ENCODE measurements at regions not wholly inside any gene's neighbourhood (a gene's known extent, or its start where the extent isn't known, plus 50 kb on each side); places are given as distances from the start of the nearest gene placed in this dataset.
"Not testable (repeated sequence)": the region's sequence is repeated elsewhere in the genome, so short reads cannot be mapped to it uniquely, and the experiment has no call there.

- DNase-seq (ENCODE audit: low spot score) = no peak
Observed at GRCh38 chr11:95442531-95443050, 211.6 kb upstream of the SESN3 start.

GRCh38 chr11:95435628-95436353 is 204.8 kb upstream of the SESN3 start:
- no peak for DNase-seq (ENCODE audit: low spot score)

- no peak for DNase-seq (ENCODE audit: low spot score)
Observed at GRCh38 chr11:95435192-95435591, 204.2 kb upstream of the SESN3 start.

GRCh38 chr11:95434489-95435057 is 203.6 kb upstream of the SESN3 start:
- no peak for DNase-seq (ENCODE audit: low spot score)

- DNase-seq (ENCODE audit: low spot score) = no peak
Observed at GRCh38 chr11:95434009-95434408, 203.0 kb upstream of the SESN3 start.

- no peak for DNase-seq (ENCODE audit: low spot score)
Observed at GRCh38 chr11:95432714-95433503, 201.9 kb upstream of the SESN3 start.

- DNase-seq (ENCODE audit: low spot score) = no peak
Observed at GRCh38 chr11:95429376-95429907, 198.4 kb upstream of the SESN3 start.

- no peak for DNase-seq (ENCODE audit: low spot score)
Observed at GRCh38 chr11:95426823-95427462, 195.9 kb upstream of the SESN3 start.

DNA sequence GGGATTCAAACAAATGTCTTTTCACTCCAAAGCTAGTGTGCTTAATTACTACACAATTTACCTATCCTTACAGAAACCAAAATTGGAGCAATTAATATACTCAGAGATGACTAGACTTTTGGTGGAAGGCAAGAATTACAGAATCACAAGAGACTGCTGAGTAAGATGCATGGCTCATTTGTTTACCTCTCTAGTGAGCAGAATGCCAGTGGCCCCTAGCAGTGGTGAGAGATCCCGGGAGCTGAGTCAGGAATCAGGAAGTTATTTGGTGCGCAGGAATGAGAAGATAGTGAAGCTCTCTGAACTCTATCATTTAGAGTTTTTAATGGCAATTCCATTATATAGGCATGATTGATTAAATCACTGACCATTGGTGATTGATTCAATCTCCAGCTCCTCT is 188.9 kb upstream of the SESN3 start:
- no peak for DNase-seq (ENCODE audit: low spot score)

- DNase-seq (ENCODE audit: low spot score) = no peak
Observed at GRCh38 chr11:95418916-95419315, 187.9 kb upstream of the SESN3 start.

GRCh38 chr11:95417832-95418231 is 186.8 kb upstream of the SESN3 start:
- DNase-seq (ENCODE audit: low spot score) = no peak

DNA sequence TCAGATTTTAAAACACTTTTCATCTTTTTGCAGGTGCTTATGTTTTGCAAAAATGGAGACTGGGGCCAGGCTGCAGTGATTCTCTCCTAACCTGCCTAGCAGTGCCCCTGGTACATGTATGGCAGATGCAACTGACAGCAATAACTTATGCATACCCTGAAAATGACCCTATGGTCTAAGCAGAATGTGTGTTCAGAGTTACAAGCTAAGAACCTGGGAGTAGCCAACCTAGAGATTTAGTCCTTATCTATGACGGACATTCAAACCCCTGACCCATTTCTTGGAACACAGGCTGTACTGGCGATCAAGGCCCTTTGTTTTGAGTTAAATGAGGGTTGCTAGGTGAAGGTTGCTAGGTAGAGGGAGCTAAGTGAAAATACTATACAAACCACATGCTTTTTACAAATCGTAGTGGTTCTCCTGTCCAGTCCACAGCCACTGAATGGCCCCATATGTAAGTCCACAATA is 184.9 kb upstream of the SESN3 start:
- no peak for DNase-seq (ENCODE audit: low spot score)

GRCh38 chr11:95414217-95414616 is 183.2 kb upstream of the SESN3 start:
- DNase-seq (ENCODE audit: low spot score) = no peak

DNA sequence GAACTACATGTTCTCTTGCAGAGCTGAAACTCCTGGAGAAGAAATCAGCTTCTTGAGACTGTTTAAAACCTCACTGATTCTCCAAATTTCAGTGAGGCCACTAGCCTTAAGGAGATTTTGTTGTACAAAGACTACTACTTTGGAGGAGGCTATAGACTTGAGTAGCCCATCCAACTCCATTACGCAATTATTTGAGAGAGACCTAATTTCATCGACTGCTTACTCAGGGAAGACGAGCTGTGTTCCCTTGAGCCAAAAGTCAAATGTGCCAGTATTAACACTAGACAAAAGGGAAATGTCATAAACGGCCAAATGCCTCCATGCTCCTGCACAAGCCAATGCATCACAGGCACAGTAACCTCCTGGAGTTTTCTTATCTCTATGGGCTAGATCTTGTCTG is 182.8 kb upstream of the SESN3 start:
- no peak for DNase-seq (ENCODE audit: low spot score)

GRCh38 chr11:95413021-95413420 is 182.0 kb upstream of the SESN3 start:
- DNase-seq (ENCODE audit: low spot score) = no peak

- DNase-seq (ENCODE audit: low spot score) = no peak
Observed at GRCh38 chr11:95412074-95412473, 181.1 kb upstream of the SESN3 start.

GRCh38 chr11:95410707-95411106 is 179.7 kb upstream of the SESN3 start:
- not testable (repeated sequence) for DNase-seq (ENCODE audit: low spot score)

DNA sequence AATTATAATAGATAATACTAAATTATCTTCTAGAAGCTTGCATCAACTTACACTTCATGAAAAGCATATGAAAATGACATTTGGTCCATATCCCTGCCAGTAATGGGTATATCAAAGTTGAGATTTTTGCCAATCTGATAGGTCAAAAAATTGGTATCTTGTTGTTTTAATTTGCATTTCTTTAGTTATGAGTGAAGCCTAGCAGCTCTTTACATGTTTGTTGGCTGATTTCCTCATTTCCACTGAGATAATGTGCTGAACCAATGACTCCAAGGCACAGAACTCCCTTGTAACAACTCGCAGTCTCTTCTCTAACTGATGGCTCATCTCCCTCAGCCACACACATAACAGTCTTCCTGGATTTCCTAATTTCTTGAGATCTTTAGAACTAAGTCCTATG is 175.3 kb upstream of the SESN3 start:
- no peak for DNase-seq (ENCODE audit: low spot score)

- no peak for DNase-seq (ENCODE audit: low spot score)
Observed at GRCh38 chr11:95404370-95404769, 173.4 kb upstream of the SESN3 start.

DNA sequence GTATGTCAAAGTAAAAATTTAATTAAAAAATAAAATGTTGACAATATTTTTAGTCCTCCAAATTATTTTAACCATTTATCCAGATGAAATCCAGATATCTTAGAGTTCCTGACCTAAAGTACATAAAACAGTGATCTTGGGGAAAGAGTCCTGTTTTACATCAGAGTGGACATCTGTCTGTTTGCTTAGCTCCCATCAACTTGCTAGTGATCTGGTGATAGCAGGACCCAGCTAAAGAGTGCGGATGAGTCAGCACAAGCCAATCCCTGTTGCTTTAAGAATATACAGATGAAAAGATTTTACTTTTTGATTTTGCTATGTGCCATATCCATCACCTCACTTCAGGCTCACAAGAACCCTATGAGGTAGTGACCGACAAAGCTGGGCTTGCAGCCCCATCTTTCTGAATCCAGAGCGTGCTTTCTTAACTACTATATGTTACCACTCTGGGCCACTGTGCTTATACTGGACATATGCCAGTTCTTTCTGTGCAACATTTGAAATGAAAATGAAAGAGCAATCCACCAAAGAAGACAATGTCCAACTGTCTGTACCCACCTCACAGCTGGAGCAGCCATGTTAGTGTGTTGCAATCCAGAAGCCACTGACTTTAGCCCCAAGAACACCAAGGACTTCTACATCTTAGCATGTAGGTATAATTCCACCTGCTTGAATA is 167.6 kb upstream of the SESN3 start:
- peak; percentile 98 for DNase-seq (ENCODE audit: low spot score)

- DNase-seq (ENCODE audit: low spot score) = no peak
Observed at GRCh38 chr11:95392644-95393043, 161.6 kb upstream of the SESN3 start.

Measured in SK-N-DZ (cell line).